ENCODE measurements at regions not wholly inside any gene's neighbourhood (a gene's known extent, or its start where the extent isn't known, plus 50 kb on each side); places are given as distances from the start of the nearest gene placed in this dataset.

- no peak for DNase-seq (ENCODE audit: low read depth)
- TF ChIP-seq, protein P1, sequence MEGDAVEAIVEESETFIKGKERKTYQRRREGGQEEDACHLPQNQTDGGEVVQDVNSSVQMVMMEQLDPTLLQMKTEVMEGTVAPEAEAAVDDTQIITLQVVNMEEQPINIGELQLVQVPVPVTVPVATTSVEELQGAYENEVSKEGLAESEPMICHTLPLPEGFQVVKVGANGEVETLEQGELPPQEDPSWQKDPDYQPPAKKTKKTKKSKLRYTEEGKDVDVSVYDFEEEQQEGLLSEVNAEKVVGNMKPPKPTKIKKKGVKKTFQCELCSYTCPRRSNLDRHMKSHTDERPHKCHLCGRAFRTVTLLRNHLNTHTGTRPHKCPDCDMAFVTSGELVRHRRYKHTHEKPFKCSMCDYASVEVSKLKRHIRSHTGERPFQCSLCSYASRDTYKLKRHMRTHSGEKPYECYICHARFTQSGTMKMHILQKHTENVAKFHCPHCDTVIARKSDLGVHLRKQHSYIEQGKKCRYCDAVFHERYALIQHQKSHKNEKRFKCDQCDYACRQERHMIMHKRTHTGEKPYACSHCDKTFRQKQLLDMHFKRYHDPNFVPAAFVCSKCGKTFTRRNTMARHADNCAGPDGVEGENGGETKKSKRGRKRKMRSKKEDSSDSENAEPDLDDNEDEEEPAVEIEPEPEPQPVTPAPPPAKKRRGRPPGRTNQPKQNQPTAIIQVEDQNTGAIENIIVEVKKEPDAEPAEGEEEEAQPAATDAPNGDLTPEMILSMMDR (IDR thresholded peaks at IDR 0.05; ENCODE audit: low read length, missing control alignments): no peak
- H3K4me3 ChIP-seq (replicated peaks; ENCODE audit: low read depth, low read length): no peak overlapping the region
Measured at GRCh38 chr6:163837691-163838431, 423.3 kb downstream of the QKI start.

DNA sequence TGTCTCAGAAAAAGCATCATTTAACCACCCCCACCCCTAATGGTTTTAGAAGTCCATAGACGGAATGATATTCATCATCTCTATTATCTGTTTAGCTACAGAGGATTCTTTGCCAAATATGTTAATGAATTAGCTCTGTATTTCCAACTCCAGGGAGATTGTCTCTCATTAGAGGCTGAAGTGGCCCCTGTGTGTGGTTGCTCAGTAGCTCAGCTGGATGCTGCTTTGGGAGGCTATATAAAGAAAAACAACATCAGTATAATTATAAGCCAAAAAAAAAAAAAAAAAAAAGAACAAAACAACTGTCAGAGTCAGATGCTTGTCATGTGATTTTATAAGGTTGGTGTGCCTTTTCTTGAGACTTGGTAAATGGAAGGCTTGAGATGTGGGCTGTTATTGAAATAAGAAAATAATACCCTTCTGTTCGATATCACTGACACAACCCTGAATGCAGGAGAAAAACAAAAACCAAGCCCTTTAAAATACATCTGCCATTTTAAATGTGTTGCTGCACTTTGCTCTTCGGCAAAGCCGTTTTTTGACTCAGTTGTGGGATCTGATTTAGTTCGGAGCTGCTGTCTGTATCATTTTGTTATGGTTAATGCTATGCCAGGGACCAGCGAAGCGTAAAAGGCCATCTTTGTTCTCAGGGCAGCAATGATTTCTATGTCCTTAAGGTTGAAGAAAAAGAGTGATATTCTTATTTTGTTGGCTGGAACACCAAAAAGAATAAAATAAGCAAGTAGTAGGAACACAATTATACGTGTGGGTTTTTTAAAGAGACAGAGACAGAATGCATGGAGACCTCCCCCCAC is 422.6 kb downstream of the QKI start:
- TF ChIP-seq, protein P1 (IDR thresholded peaks at IDR 0.05; ENCODE audit: low read length, missing control alignments): no peak
- DNase-seq (ENCODE audit: low read depth): no peak
- no peak overlapping the region for H3K4me3 ChIP-seq (replicated peaks; ENCODE audit: low read depth, low read length)

GRCh38 chr6:163835439-163836171 is 421.1 kb downstream of the QKI start:
- DNase-seq (ENCODE audit: low read depth): no peak
- TF ChIP-seq, protein P1 (IDR thresholded peaks at IDR 0.05; ENCODE audit: low read length, missing control alignments): no peak

DNA sequence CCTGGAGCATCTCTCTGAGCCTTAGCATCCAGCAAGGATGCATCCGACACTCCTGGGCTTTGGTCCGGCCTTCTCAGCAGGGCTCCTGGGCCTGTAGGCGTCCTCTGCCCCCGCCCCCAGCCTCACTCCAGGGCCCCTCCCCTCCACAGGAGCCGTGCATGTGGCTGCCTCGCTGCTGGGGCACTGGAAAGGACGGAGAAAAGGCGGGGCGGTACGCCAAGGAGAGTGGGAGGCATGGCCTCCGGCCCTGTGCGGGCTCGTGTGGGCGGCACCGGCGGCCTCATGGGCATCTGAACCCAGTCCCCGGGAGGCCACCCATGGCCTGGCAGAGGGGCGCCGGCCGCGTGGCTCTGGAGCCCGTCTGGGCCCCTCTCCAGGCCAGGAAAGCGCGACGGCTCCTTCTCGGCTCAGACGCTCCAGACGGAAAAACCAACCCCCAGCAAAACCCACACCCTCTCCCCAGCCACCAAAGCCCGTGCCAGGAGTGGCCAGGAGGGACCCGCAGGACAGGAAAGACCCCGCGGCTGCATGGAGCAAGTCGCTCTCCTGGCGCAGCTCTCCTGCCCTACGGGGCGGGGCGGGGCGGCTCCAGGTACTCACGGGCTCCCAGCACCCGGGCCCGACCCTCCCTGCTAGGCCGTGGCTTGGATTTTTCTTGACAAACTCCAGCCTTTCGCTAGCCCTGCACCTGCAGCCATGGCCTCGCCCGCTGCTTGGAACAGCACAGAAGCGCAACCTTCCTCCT is 419.9 kb downstream of the QKI start:
- DNase-seq (ENCODE audit: low read depth): no peak
- H3K4me3 ChIP-seq (replicated peaks; ENCODE audit: low read depth, low read length): no peak overlapping the region
- TF ChIP-seq, protein P1 (IDR thresholded peaks at IDR 0.05; ENCODE audit: low read length, missing control alignments): no peak

More at GRCh38 chr6:163835439-163836171, 421.1 kb downstream of the QKI start:
- H3K4me3 ChIP-seq (replicated peaks; ENCODE audit: low read depth, low read length): no peak overlapping the region

DNA sequence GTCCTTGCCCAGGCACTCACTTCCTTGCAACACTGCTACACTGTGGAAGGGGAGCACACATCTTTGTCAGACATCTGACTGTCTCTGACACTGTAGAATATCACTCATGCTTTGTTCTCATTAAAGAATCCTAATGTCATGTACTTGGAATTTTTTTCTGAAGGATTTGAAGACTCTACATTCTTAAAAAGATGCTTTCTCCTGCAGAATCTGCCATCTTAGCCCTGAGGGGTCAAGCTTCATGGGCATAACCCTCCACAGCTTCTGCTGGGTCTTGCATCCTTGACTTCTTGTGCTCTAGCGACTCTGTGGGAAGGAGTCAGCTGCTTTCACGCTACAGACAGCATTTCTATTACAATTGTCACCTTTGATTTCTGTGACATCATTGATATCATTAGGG is 417.2 kb downstream of the QKI start:
- no peak overlapping the region for H3K4me3 ChIP-seq (replicated peaks; ENCODE audit: low read depth, low read length)
- no peak for DNase-seq (ENCODE audit: low read depth)
- TF ChIP-seq, protein P1 (IDR thresholded peaks at IDR 0.05; ENCODE audit: low read length, missing control alignments): no peak

DNA sequence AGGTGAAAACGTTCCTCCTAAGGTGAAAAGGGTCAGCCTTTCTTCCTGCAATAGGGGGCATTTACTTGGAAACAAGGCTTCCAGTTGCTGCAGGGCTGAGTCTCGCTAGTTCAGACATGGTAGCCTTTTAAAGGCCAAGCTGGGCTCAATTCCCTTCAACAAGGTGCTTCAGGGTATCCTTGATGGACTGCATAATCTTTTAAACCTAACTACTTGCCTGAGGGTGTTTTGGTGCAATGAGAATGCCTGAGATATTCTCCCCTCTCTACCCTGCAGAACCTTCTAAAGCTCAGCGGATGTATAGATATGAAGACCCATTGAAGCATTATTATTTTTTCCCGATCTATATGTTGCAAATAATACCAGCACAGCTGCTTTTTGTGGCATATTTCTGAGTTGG is 416.1 kb downstream of the QKI start:
- no peak for DNase-seq (ENCODE audit: low read depth)
- TF ChIP-seq, protein P1 (IDR thresholded peaks at IDR 0.05; ENCODE audit: low read length, missing control alignments): no peak
- no peak overlapping the region for H3K4me3 ChIP-seq (replicated peaks; ENCODE audit: low read depth, low read length)
